Upper lobe of right lung (tissue), 1 donor: ENCODE measurements at regions not wholly inside any gene's neighbourhood (a gene's known extent, or its start where the extent isn't known, plus 50 kb on each side); places are given as distances from the start of the nearest gene placed in this dataset.

ENCODE experiments used
- ATAC-seq: fragments of 200-7000 bp; cut with Tn5 transposase; one replicate; pipeline ENCODE4 v1.9.1; 2020; ENCODE audit warnings: mild to moderate bottlenecking, moderate library complexity
- DNase-seq: peaks from one replicate; pipeline ENCODE4 v3.0.0-alpha.2; 2020
- H3K27ac ChIP-seq: fragments of 200-600 bp; one replicate; pipeline ENCODE4 v1.8.0; 2022
- H3K27me3 ChIP-seq: fragments of 200-600 bp; one replicate; pipeline ENCODE4 v1.8.0; 2022; ENCODE audit warnings: mild to moderate bottlenecking
- H3K36me3 ChIP-seq: fragments of 200-600 bp; one replicate; pipeline ENCODE4 v1.8.0; 2022
- H3K4me1 ChIP-seq: fragments of 200-600 bp; one replicate; pipeline ENCODE4 v1.8.0; 2022
- H3K4me3 ChIP-seq: fragments of 200-600 bp; one replicate; pipeline ENCODE4 v1.8.0; 2022; ENCODE audit warnings: mild to moderate bottlenecking
- H3K9me3 ChIP-seq: fragments of 200-600 bp; one replicate; pipeline ENCODE4 v1.8.0; 2022
- CTCF ChIP-seq: fragments of 200-600 bp; IDR thresholded peaks from one replicate; pipeline ENCODE4 v1.8.0; 2022; ENCODE audit warnings: antibody characterized with exemption
- intact Hi-C: fragments of 100-400 bp; cut with DNase I; formaldehyde crosslinking; loops from one replicate; pipeline ENCODE4 v1.11.0; 2022
- donor health status: DM: no; HTN: yes; CAD: no; lungs with severe emphysema.

GRCh38 chrX:36650622-36651021 is 357.5 kb upstream of the FAM47C start:
- no peaks in the 10 kb centered on the region for H3K36me3 ChIP-seq
- ATAC-seq (no peak), DNase-seq (no peak)
- no peaks in the 10 kb centered on the region for H3K9me3 ChIP-seq
- no peak for TF ChIP-seq CTCF
- intact Hi-C loops, result no loop called here
- H3K27me3 ChIP-seq, result no peaks in the 10 kb centered on the region
- H3K4me3 ChIP-seq, result no peak overlapping the region
- H3K4me1 ChIP-seq, result no peaks in the 10 kb centered on the region
- H3K27ac ChIP-seq, result no peak overlapping the region

- ATAC-seq (no peak), DNase-seq (no peak)
- no peaks in the 10 kb centered on the region for H3K4me1 ChIP-seq
- H3K36me3 ChIP-seq, result no peaks in the 10 kb centered on the region
- no peaks in the 10 kb centered on the region for H3K27me3 ChIP-seq
- no peak for TF ChIP-seq CTCF
- no peak overlapping the region for H3K27ac ChIP-seq
- no peak overlapping the region for H3K4me3 ChIP-seq
- intact Hi-C loops, result no loop called here
- no peaks in the 10 kb centered on the region for H3K9me3 ChIP-seq
Measured at GRCh38 chrX:36683507-36683906, 324.7 kb upstream of the FAM47C start.

GRCh38 chrX:36684053-36684452 is 324.1 kb upstream of the FAM47C start:
- no peaks in the 10 kb centered on the region for H3K36me3 ChIP-seq
- H3K4me3 ChIP-seq, result no peak overlapping the region
- H3K4me1 ChIP-seq, result no peaks in the 10 kb centered on the region
- H3K27me3 ChIP-seq, result no peaks in the 10 kb centered on the region
- no peak overlapping the region for H3K27ac ChIP-seq
- TF ChIP-seq CTCF, result no peak
- no peak for ATAC-seq
- no peak for DNase-seq
- intact Hi-C loops, result no loop called here
- H3K9me3 ChIP-seq, result no peaks in the 10 kb centered on the region

GRCh38 chrX:36721990-36722389 is 286.2 kb upstream of the FAM47C start:
- Histone ChIP-seq H3K4me1 (no peaks in the 10 kb centered on the region), H3K36me3 (no peaks in the 10 kb centered on the region), H3K27ac (no peak overlapping the region), H3K4me3 (no peak overlapping the region), H3K27me3 (no peaks in the 10 kb centered on the region), H3K9me3 (no peaks in the 10 kb centered on the region)
- TF ChIP-seq CTCF, result no peak
- no peak for DNase-seq
- no peak for ATAC-seq
- intact Hi-C loops, result no loop called here

GRCh38 chrX:36753602-36754001 is 254.6 kb upstream of the FAM47C start:
- Histone ChIP-seq H3K27ac (no peak overlapping the region), H3K4me1 (no peaks in the 10 kb centered on the region), H3K27me3 (no peaks in the 10 kb centered on the region), H3K4me3 (no peak overlapping the region), H3K36me3 (no peaks in the 10 kb centered on the region), H3K9me3 (no peaks in the 10 kb centered on the region)
- no peak for TF ChIP-seq CTCF
- DNase-seq (no peak), ATAC-seq (no peak)
- intact Hi-C loops, result no loop called here

- ATAC-seq (no peak), DNase-seq (no peak)
- H3K9me3 ChIP-seq, result no peaks in the 10 kb centered on the region
- H3K27ac ChIP-seq, result no peak overlapping the region
- H3K4me3 ChIP-seq, result no peak overlapping the region
- intact Hi-C loops, result no loop called here
- no peaks in the 10 kb centered on the region for H3K27me3 ChIP-seq
- no peak for TF ChIP-seq CTCF
- H3K36me3 ChIP-seq, result no peaks in the 10 kb centered on the region
- no peaks in the 10 kb centered on the region for H3K4me1 ChIP-seq
Measured at GRCh38 chrX:36787752-36788151, 220.4 kb upstream of the FAM47C start.
